Esophagus squamous epithelium (tissue), 4 donors: ENCODE measurements at regions not wholly inside any gene's neighbourhood (a gene's known extent, or its start where the extent isn't known, plus 50 kb on each side); places are given as distances from the start of the nearest gene placed in this dataset.

Source experiments
- POLR2A ChIP-seq, 4 donors: fragments of 450-650 bp; IDR thresholded peaks; one replicate each; pipeline ENCODE4 v1.6.1; 2017; ENCODE audit warnings: antibody characterized with exemption in 4 of 4, mild to moderate bottlenecking in 4 of 4, moderate library complexity in 3 of 4
- TF ChIP-seq, protein P1 (sequence below), 6 experiments: fragments of 450-650 bp in 4 of 6; fragments of 200-600 bp in 2 of 6; sonication (generic) in 2 of 6; IDR thresholded peaks; one replicate each; pipeline ENCODE4 v1.5.1; 2016 to 2019; ENCODE audit warnings: antibody characterized with exemption in 6 of 6, mild to moderate bottlenecking in 4 of 6, moderate library complexity in 4 of 6

DNA sequence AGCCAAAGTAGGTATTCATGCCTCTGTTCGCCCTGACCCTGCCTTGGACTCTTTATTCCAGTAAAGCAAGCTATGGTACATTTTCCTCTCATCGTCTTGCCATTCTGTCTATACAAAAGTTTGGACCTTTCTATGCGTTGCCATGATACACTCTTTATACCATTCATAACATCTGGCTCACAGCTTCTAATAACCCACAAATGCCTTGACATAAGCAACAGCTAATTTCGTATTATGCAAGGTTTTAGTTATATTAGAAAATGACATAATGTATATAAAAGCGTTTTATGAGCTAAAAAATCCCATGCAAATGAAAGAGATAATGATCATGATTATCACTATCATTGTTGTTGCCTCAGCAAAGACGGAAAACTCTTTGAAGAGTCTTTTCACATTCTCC lies 265.7 kb downstream of the TMEM167A start:
- TF ChIP-seq, protein P1, sequence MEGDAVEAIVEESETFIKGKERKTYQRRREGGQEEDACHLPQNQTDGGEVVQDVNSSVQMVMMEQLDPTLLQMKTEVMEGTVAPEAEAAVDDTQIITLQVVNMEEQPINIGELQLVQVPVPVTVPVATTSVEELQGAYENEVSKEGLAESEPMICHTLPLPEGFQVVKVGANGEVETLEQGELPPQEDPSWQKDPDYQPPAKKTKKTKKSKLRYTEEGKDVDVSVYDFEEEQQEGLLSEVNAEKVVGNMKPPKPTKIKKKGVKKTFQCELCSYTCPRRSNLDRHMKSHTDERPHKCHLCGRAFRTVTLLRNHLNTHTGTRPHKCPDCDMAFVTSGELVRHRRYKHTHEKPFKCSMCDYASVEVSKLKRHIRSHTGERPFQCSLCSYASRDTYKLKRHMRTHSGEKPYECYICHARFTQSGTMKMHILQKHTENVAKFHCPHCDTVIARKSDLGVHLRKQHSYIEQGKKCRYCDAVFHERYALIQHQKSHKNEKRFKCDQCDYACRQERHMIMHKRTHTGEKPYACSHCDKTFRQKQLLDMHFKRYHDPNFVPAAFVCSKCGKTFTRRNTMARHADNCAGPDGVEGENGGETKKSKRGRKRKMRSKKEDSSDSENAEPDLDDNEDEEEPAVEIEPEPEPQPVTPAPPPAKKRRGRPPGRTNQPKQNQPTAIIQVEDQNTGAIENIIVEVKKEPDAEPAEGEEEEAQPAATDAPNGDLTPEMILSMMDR (IDR thresholded peaks at IDR 0.05), result no peak
- TF ChIP-seq POLR2A (IDR thresholded peaks at IDR 0.05), result no peak
